ENCODE measurements at regions not wholly inside any gene's neighbourhood (a gene's known extent, or its start where the extent isn't known, plus 50 kb on each side); places are given as distances from the start of the nearest gene placed in this dataset.
A peak's percentile ranks its signal among the peaks of the same experiment; 100 is the strongest.

DNA sequence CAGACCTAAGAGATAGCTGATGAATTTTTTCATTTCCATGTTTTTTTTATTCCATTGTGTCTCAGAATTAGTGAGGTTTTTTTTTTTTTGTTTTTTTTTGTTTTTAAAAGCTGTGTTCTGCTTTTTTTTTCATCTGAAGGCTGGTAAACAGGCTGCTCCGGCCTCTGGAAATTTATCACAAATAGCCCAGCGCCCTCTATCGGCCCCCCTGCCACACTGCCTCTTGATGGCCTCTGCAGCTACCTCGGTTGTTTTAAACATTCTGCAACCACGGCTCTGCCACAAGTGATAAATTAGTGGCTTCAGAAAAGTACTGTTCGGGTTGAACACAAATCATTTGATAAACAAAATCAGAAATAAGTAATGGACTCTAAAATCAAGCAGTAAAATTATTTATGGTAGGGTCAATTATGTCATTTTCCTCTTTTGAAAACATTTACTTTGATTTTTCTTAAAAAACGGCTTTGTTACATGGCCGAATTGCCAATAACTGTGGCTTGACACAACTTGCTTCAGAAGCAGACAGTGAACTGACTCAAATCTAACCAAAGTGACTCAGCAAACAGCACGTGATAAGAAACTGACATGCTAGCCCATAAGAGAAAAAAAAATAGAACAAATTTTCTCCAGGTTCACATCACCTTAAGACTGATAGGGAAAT, 87.8 kb downstream of the RSL24D1 start:
- H4K20me1 ChIP-seq (ENCODE audit: low read depth) = no peaks in the 10 kb centered on the region
- no peaks in the 10 kb centered on the region for H3K9me3 ChIP-seq (ENCODE audit: low read depth)
- peaks cover 2% of the 10 kb centered on the region for H3K27me3 Mint-ChIP-seq (ENCODE audit: insufficient read depth, low read depth)
- no peak overlapping the region for H3K4me3 ChIP-seq
- TF ChIP-seq, protein P1, sequence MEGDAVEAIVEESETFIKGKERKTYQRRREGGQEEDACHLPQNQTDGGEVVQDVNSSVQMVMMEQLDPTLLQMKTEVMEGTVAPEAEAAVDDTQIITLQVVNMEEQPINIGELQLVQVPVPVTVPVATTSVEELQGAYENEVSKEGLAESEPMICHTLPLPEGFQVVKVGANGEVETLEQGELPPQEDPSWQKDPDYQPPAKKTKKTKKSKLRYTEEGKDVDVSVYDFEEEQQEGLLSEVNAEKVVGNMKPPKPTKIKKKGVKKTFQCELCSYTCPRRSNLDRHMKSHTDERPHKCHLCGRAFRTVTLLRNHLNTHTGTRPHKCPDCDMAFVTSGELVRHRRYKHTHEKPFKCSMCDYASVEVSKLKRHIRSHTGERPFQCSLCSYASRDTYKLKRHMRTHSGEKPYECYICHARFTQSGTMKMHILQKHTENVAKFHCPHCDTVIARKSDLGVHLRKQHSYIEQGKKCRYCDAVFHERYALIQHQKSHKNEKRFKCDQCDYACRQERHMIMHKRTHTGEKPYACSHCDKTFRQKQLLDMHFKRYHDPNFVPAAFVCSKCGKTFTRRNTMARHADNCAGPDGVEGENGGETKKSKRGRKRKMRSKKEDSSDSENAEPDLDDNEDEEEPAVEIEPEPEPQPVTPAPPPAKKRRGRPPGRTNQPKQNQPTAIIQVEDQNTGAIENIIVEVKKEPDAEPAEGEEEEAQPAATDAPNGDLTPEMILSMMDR (IDR thresholded peaks at IDR 0.05) = peak; percentile 61
- TF ChIP-seq EZH2phosphoT487 (IDR thresholded peaks at IDR 0.05) (no peak), EZH2 (IDR thresholded peaks at IDR 0.05) (no peak)
- H3K9ac ChIP-seq = no peak overlapping the region
- H3K27me3 ChIP-seq = no peaks in the 10 kb centered on the region
- H2AFZ ChIP-seq (replicated peaks) = no peak overlapping the region
- no peak overlapping the region for H3K4me2 ChIP-seq
- no peaks in the 10 kb centered on the region for H3K36me3 ChIP-seq
- H3K27ac ChIP-seq = no peak overlapping the region
- H3K36me3 Mint-ChIP-seq = no peaks in the 10 kb centered on the region
- H3K4me1 Mint-ChIP-seq = peaks cover 7% of the 10 kb centered on the region
- DNase-seq (ENCODE audit: low spot score) = peak; percentile 56
- H3K4me3 Mint-ChIP-seq = no peak overlapping the region
- H3K4me1 ChIP-seq = no peaks in the 10 kb centered on the region
- no peaks in the 10 kb centered on the region for H3K9me3 Mint-ChIP-seq
- H3F3A ChIP-seq (ENCODE audit: low read depth) = no peaks in the 10 kb centered on the region
- H3K27ac Mint-ChIP-seq = no peak overlapping the region
- no peaks in the 10 kb centered on the region for H3K79me2 ChIP-seq (ENCODE audit: low read depth)

DNA sequence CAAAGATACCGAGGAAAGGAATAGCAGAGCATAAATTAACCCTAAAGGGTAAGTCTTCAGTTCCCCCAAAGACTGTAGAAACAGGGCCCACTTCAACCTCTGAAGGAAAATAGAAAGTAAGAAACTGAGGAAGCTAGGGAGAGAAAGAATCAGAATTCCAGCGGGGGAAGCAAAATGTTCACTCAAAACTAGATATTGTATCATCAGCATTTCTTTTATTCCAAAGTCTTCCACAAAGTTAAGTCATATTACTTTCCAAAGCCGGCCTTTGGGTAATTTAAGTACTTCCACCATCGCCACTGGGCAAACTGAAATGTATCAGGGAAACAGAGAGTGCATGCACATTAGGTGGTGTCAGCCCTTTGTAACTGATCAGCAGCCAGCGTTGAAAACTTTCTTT, 88.3 kb downstream of the RSL24D1 start:
- no peak overlapping the region for H2AFZ ChIP-seq (replicated peaks)
- Mint-ChIP-seq H3K27ac (peak overlapping the region; percentile 44), H3K9me3 (no peaks in the 10 kb centered on the region), H3K27me3 (ENCODE audit: insufficient read depth, low read depth) (peaks cover 2% of the 10 kb centered on the region), H3K4me3 (no peak overlapping the region), H3K4me1 (peaks cover 7% of the 10 kb centered on the region), H3K36me3 (no peaks in the 10 kb centered on the region)
- no peak overlapping the region for H3K9ac ChIP-seq
- no peak overlapping the region for H3K4me3 ChIP-seq
- H4K20me1 ChIP-seq (ENCODE audit: low read depth) = no peaks in the 10 kb centered on the region
- no peaks in the 10 kb centered on the region for H3K79me2 ChIP-seq (ENCODE audit: low read depth)
- H3F3A ChIP-seq (ENCODE audit: low read depth) = no peaks in the 10 kb centered on the region
- TF ChIP-seq EZH2phosphoT487 (IDR thresholded peaks at IDR 0.05) (no peak), EZH2 (IDR thresholded peaks at IDR 0.05) (no peak)
- no peak overlapping the region for H3K4me2 ChIP-seq
- no peaks in the 10 kb centered on the region for H3K4me1 ChIP-seq
- H3K36me3 ChIP-seq = no peaks in the 10 kb centered on the region
- H3K27me3 ChIP-seq = no peaks in the 10 kb centered on the region
- no peak for DNase-seq (ENCODE audit: low spot score)
- H3K27ac ChIP-seq = no peak overlapping the region
- H3K9me3 ChIP-seq (ENCODE audit: low read depth) = no peaks in the 10 kb centered on the region

DNA sequence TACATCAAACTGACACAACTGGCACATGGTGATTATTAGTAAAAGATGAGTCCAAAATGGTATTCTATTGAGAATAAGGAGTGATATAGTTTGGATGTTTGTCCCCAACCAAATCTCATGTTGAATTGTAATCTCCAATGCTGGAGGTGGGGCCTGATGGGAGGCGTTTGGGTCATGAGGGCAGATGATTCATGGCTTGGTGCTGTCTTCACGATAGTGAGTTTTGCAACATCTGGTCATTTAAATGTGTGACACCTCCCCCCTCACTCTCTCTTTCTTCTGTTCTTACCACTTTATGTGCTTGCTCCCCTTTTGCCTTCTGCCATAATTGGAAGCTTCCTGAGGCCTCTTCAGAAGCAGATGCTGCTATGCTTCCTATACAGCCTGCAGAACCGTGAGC, 90.6 kb downstream of the RSL24D1 start:
- no peak overlapping the region for H3K4me2 ChIP-seq
- H3K27ac Mint-ChIP-seq = no peak overlapping the region
- TF ChIP-seq EZH2phosphoT487 (IDR thresholded peaks at IDR 0.05) = no peak
- TF ChIP-seq EZH2 (IDR thresholded peaks at IDR 0.05) = no peak
- TF ChIP-seq, protein P1 (IDR thresholded peaks at IDR 0.05) = no peak
- peaks cover 7% of the 10 kb centered on the region for H3K4me1 Mint-ChIP-seq
- no peak overlapping the region for H3K27ac ChIP-seq
- H3K4me3 Mint-ChIP-seq = no peak overlapping the region
- no peaks in the 10 kb centered on the region for H3K79me2 ChIP-seq (ENCODE audit: low read depth)
- H3K9me3 Mint-ChIP-seq = no peaks in the 10 kb centered on the region
- H3K9me3 ChIP-seq (ENCODE audit: low read depth) = peaks cover 4% of the 10 kb centered on the region
- no peak overlapping the region for H3K4me3 ChIP-seq
- H3K27me3 Mint-ChIP-seq (ENCODE audit: insufficient read depth, low read depth) = peaks cover 2% of the 10 kb centered on the region
- no peaks in the 10 kb centered on the region for H3K36me3 ChIP-seq
- H3K9ac ChIP-seq = no peak overlapping the region
- H3K27me3 ChIP-seq = no peaks in the 10 kb centered on the region
- no peak overlapping the region for H2AFZ ChIP-seq (replicated peaks)
- no peak for DNase-seq (ENCODE audit: low spot score)
- H3K36me3 Mint-ChIP-seq = no peaks in the 10 kb centered on the region
- H3K4me1 ChIP-seq = no peaks in the 10 kb centered on the region
- H4K20me1 ChIP-seq (ENCODE audit: low read depth) = no peaks in the 10 kb centered on the region
- no peaks in the 10 kb centered on the region for H3F3A ChIP-seq (ENCODE audit: low read depth)

DNA sequence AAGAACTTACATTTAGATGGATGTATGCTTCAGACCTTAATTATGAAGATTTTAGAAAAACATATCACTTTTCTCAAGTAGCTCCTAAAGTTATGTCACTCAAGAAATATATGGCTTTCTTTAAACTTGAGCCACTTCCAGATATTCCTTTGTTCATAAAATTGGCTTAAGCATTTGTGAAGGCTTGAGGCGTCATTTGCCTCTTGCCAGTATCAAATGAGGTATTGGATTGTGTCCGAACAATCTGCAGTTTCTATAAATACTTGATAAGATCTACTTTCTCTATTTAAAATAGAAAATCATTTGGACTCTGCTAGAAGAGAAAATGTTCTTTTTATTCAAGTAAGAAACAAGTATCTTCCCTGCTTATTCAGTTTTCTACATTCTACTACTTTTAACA, 102.6 kb downstream of the RSL24D1 start:
- Histone ChIP-seq H3F3A (ENCODE audit: low read depth) (no peaks in the 10 kb centered on the region), H3K9me3 (ENCODE audit: low read depth) (peaks cover 13% of the 10 kb centered on the region), H3K27ac (no peak overlapping the region), H4K20me1 (ENCODE audit: low read depth) (no peaks in the 10 kb centered on the region), H3K79me2 (ENCODE audit: low read depth) (no peaks in the 10 kb centered on the region), H3K27me3 (no peaks in the 10 kb centered on the region), H3K36me3 (no peaks in the 10 kb centered on the region), H2AFZ (replicated peaks) (no peak overlapping the region), H3K4me3 (no peak overlapping the region), H3K4me1 (no peaks in the 10 kb centered on the region), H3K9ac (no peak overlapping the region), H3K4me2 (no peak overlapping the region)
- no peak overlapping the region for H3K4me3 Mint-ChIP-seq
- no peak for DNase-seq (ENCODE audit: low spot score)
- H3K9me3 Mint-ChIP-seq = no peaks in the 10 kb centered on the region
- no peaks in the 10 kb centered on the region for H3K4me1 Mint-ChIP-seq
- peaks cover 2% of the 10 kb centered on the region for H3K27me3 Mint-ChIP-seq (ENCODE audit: insufficient read depth, low read depth)
- TF ChIP-seq EZH2 (IDR thresholded peaks at IDR 0.05) (no peak), EZH2phosphoT487 (IDR thresholded peaks at IDR 0.05) (no peak)
- TF ChIP-seq, protein P1 (IDR thresholded peaks at IDR 0.05) = no peak
- H3K36me3 Mint-ChIP-seq = no peaks in the 10 kb centered on the region
- no peak overlapping the region for H3K27ac Mint-ChIP-seq
